Hepatocyte (in vitro differentiated cells): ENCODE measurements at regions not wholly inside any gene's neighbourhood (a gene's known extent, or its start where the extent isn't known, plus 50 kb on each side); places are given as distances from the start of the nearest gene placed in this dataset.

ENCODE experiments used
- CTCF ChIP-seq: fragments of 200-600 bp; sonication (generic); IDR thresholded peaks from 2 replicates; pipeline ENCODE4 v1.5.1; 2016; ENCODE audit warnings: antibody characterized with exemption, mild to moderate bottlenecking; ENCODE audit not compliant: poor library complexity
- EZH2 ChIP-seq: fragments of 200-600 bp; sonication (generic); IDR thresholded peaks from 2 replicates; pipeline ENCODE4 v1.6.1; 2016; ENCODE audit warnings: antibody characterized with exemption, mild to moderate bottlenecking, borderline replicate concordance

DNA sequence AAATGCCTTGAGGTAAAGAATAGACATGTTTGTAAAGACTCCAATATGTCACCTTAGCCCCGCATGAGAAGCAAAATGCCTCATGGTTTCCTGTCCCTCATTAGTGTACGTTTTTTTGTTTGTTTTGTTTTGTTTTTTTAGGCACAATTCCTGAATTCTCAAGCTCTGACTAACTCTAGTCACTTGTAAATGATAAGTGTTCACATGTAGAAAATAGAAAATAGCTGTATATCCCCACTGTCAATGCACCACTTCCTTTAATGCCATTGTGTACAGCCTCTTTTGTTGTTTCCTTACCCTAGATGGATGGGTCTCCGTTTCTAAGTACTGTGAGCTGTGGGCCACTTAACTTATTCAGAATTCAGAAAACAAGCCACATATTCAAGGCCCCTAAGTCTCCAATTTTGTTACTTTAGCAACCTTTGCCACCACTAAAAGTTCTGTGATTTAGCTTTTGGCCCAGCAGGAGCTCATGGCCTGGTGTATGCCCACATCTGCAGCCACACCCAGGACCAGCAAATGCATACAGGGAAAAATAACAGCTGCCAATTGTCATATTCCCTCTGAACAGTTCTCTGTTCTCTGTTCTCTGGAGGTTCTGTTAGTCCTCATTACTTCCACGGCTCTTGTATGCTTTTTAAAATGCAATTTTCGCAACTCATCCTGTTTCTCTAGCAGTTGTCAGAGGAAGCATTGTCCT, 655.5 kb downstream of the GBE1 start:
- TF ChIP-seq CTCF (no peak), EZH2 (no peak)
